Heart left ventricle (tissue), 13 donors: ENCODE measurements at regions not wholly inside any gene's neighbourhood (a gene's known extent, or its start where the extent isn't known, plus 50 kb on each side); places are given as distances from the start of the nearest gene placed in this dataset.

Experiments used
- CTCF ChIP-seq, 12 donors: fragments of 200-600 bp; sonication (generic) in 4 of 12; IDR thresholded peaks; one replicate each; pipeline versions ENCODE4 v1.5.0 to v1.8.0; 2018 to 2022; ENCODE audit warnings: antibody characterized with exemption in 12 of 12, mild to moderate bottlenecking in 5 of 12
- POLR2A ChIP-seq, 2 donors: fragments of 450-650 bp; IDR thresholded peaks; one replicate each; pipeline ENCODE4 v1.6.1; 2017; ENCODE audit warnings: antibody characterized with exemption in 2 of 2, mild to moderate bottlenecking in 2 of 2, moderate library complexity in 2 of 2
- donor health status: ischemic (EF 13 %, LVEDD 7.1; RV severe dilation, severe dysfunction).
- donor health status: DM: no; HTN: yes; CAD: no.
- donor health status: DM: no; HTN: no; CAD: no.
- donor health status: ischemic (EF 25% LVEDD 6.9; RV normal size, moderate dysfunction).
- donor health status: ischemic (EF 25% LVEDD 5.7; RV mildly dilated, moderate dysfunction).
- donor health status: ischemic (EF 35%, LVEDD 5.7; RV mildly dilated, moderate dysfunction).
- donor health status: nonischemic (EF 11% LVEDD 7.7; RV severe dilation, severe dysfunction).
- donor health status: DM: yes; HTN: yes; CAD: no.
- donor health status: PGD.
- donor health status: ischemic (EF 29% LVEDD 5.4; RV normal size, mild dysfunction).
- donor health status: nonischemic (EF 23%, LVEDD 6.1; RV moderate dilation, normal function).

GRCh38 chr3:184440151-184440550 lies 60.3 kb downstream of the CHRD start:
- TF ChIP-seq POLR2A (IDR thresholded peaks at IDR 0.05) (no peak), CTCF (IDR thresholded peaks at IDR 0.05) (no peak)
